Retinal pigment epithelial cell (primary cell): ENCODE measurements at regions not wholly inside any gene's neighbourhood (a gene's known extent, or its start where the extent isn't known, plus 50 kb on each side); places are given as distances from the start of the nearest gene placed in this dataset.
"Not testable (repeated sequence)": the region's sequence is repeated elsewhere in the genome, so short reads cannot be mapped to it uniquely, and the experiment has no call there.

Experiments used
- DNase-seq: peaks from one replicate; pipeline ENCODE4 v3.0.0-alpha.2; 2010; ENCODE audit warnings: low read depth
- H3K4me3 ChIP-seq: 2 replicates; pipeline ENCODE4 v1.5.1; 2011; ENCODE audit warnings: mild to moderate bottlenecking, low read length, control low read depth, moderate library complexity
- CTCF ChIP-seq: conservative IDR thresholded peaks from 2 replicates; pipeline ENCODE4 v1.5.1; 2011; ENCODE audit warnings: low read depth, low read length, control low read depth, inconsistent platforms

- no peak for TF ChIP-seq CTCF
- no peak overlapping the region for H3K4me3 ChIP-seq
- no peak for DNase-seq
Measured at GRCh38 chr6:138667408-138667807, 106.2 kb upstream of the CCDC28A start.

GRCh38 chr6:138671351-138671750, 102.2 kb upstream of the CCDC28A start:
- no peak overlapping the region for H3K4me3 ChIP-seq
- DNase-seq = no peak
- TF ChIP-seq CTCF = no peak

GRCh38 chr6:138673346-138674014, 100.1 kb upstream of the CCDC28A start:
- no peak for DNase-seq

DNA sequence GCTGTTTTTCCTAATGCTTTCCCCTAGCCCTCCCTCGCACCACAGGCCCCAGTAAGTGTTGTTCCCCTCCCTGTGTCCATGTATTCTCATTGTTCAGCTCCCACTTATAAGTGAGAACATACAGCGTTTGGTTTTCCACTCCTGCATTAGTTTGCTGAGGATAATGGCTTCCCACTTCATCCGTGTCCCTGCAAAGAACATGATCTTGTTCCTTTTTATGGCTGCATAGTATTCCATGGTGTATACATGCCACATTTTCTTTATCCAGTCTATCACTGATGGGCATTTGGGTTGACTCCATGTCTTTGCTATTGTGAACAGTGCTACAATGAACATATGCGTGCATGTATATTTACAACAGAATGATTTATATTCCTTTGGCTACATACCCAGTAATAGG, 99.1 kb upstream of the CCDC28A start:
- not testable (repeated sequence) for DNase-seq, H3K4me3 ChIP-seq

More at GRCh38 chr6:138673346-138674014, 100.1 kb upstream of the CCDC28A start:
- TF ChIP-seq CTCF = no peak
- H3K4me3 ChIP-seq = no peak overlapping the region

DNA sequence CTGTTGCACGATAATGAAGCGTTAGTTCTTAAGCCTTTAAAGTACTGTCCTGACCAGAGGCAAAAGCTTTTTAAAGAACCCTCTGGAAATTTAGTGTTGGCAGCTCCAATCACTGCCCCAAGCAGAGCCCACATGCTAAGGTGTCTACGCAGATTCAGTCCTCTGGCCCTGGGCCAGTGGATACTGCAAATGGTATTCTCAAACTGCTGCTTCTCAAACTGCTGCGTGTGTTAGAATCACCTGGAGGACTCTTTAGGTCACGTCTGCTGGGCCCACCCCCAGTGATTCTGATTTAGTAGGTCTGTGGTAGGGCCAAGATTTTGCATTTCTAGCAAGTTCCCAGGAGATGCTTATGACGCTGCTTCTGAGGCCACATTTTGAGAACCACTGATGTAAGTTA, 96.0 kb upstream of the CCDC28A start:
- TF ChIP-seq CTCF = no peak

DNA sequence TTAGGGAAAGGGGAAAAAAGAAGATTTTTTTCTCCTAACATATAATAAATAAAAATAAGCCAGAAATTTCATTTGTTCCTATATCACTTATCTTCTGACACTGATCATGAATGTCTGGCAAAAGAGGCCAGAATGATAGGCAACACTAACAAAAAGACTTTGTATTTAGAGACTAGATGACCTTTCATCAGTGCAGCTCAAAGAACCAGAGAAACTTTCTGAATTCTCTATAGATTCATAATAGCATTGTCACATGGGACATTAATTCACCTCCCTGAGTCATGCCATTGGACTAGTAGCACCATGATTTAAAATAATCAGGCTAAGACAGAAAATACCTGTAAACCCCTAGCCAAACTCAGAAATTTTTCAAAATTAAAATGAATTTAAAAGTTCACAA, 95.4 kb upstream of the CCDC28A start:
- DNase-seq = no peak
- H3K4me3 ChIP-seq = no peak overlapping the region
- TF ChIP-seq CTCF = no peak

More for the DNA sequence above, 96.0 kb upstream of the CCDC28A start:
- H3K4me3 ChIP-seq = no peak overlapping the region
- DNase-seq = no peak

- TF ChIP-seq CTCF = no peak
- DNase-seq = no peak
- no peak overlapping the region for H3K4me3 ChIP-seq
Measured at GRCh38 chr6:138680085-138680484, 93.5 kb upstream of the CCDC28A start.
